Upper lobe of left lung (tissue), 6 donors: ENCODE measurements at regions not wholly inside any gene's neighbourhood (a gene's known extent, or its start where the extent isn't known, plus 50 kb on each side); places are given as distances from the start of the nearest gene placed in this dataset.

Source experiments
- ATAC-seq, 2 donors: fragments of 200-7000 bp; cut with Tn5 transposase; one replicate each; pipeline ENCODE4 v1.9.1; 2022; ENCODE audit warnings: mild to moderate bottlenecking in 2 of 2, moderate library complexity in 2 of 2; ENCODE audit not compliant: low FRiP score in 2 of 2
- DNase-seq, 2 donors: peaks; one replicate each; pipeline ENCODE4 v3.0.0-alpha.2; 2019 to 2020
- H3K27ac ChIP-seq, 4 donors: fragments of 200-600 bp; sonication (generic); one replicate each; pipeline ENCODE4 v1.5.1; 2016 to 2019
- H3K27me3 ChIP-seq, 4 donors: fragments of 200-600 bp; sonication (generic); one replicate each; pipeline ENCODE4 v1.5.1; 2017 to 2019
- H3K36me3 ChIP-seq, 4 donors: fragments of 200-600 bp; sonication (generic); one replicate each; pipeline ENCODE4 v1.5.1; 2016 to 2019
- H3K4me1 ChIP-seq, 4 donors: fragments of 200-600 bp; sonication (generic); one replicate each; pipeline ENCODE4 v1.5.1; 2018 to 2019
- H3K4me3 ChIP-seq, 4 donors: fragments of 200-600 bp; sonication (generic); one replicate each; pipeline ENCODE4 v1.5.1; 2017 to 2019; ENCODE audit warnings: mild to moderate bottlenecking in 2 of 4, moderate library complexity in 1 of 4
- H3K9me3 ChIP-seq, 4 donors: fragments of 200-600 bp; sonication (generic); one replicate each; pipeline ENCODE4 v1.5.1; 2018 to 2019
- EP300 ChIP-seq, 4 donors: sonication (generic); formaldehyde crosslinking; IDR thresholded peaks; one replicate each; pipeline ENCODE4 v1.5.1; 2017; ENCODE audit warnings: antibody characterized with exemption in 4 of 4, control low read depth in 2 of 4
- POLR2A ChIP-seq, 4 donors: fragments of 450-650 bp; IDR thresholded peaks; one replicate each; pipeline ENCODE4 v1.5.1; 2016 to 2017; ENCODE audit warnings: antibody characterized with exemption in 4 of 4, mild to moderate bottlenecking in 2 of 4
- POLR2AphosphoS5 ChIP-seq, 2 donors: sonication (generic); formaldehyde crosslinking; IDR thresholded peaks; one replicate each; pipeline ENCODE4 v1.5.1; 2017; ENCODE audit warnings: antibody characterized with exemption in 2 of 2
- WGBS, 2 donors: methylation state at CpG; one replicate each; pipeline ENCODE4 v1.1.5; 2017 to 2018; 5-methylcytosine and 5-hydroxymethylcytosine counted together
- TF ChIP-seq, protein P1 (sequence below), 6 experiments: fragments of 450-650 bp in 4 of 6; fragments of 200-600 bp in 2 of 6; sonication (generic) in 2 of 6; IDR thresholded peaks; one replicate each; pipeline ENCODE4 v1.5.1; 2016 to 2019; ENCODE audit warnings: antibody characterized with exemption in 6 of 6
- donor health status: DM: no; HTN: no; CAD: no; lungs with moderate emphysema.
- donor health status: DM: no; HTN: yes; CAD: no; lungs with severe emphysema.

DNA sequence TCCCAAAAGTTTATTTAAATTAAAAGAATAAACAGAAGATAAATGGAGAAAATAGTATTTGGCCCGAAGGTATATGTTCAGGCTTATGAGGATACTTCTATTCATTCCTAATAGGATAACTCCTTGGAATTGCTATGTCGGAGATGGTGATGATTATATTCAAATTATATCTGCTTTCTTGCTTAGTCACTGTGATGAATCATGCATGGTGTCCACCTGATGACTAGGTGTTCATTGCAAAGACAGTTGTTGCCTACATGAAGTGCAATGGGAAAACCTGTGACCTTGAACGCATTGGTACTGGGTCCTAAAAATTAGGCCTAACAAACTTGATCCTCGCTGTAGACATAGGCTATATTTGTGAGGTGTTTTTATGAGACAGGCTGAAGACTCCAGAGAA is 617.3 kb upstream of the ZEB2 start:
- Histone ChIP-seq H3K27me3 (no peaks in the 10 kb centered on the region), H3K4me1 (no peaks in the 10 kb centered on the region), H3K4me3 (no peak overlapping the region), H3K9me3 (no peaks in the 10 kb centered on the region), H3K36me3 (no peaks in the 10 kb centered on the region), H3K27ac (no peak overlapping the region)
- ATAC-seq, result no peak
- 95 to 96% methylated on average over 4 of the region's 4 CpGs for whole genome bisulfite sequencing, 2 donors
- no peak for TF ChIP-seq POLR2A (IDR thresholded peaks at IDR 0.05)
- no peak for TF ChIP-seq EP300 (IDR thresholded peaks at IDR 0.05)
- no peak for TF ChIP-seq POLR2AphosphoS5 (IDR thresholded peaks at IDR 0.05)
- TF ChIP-seq, protein P1, sequence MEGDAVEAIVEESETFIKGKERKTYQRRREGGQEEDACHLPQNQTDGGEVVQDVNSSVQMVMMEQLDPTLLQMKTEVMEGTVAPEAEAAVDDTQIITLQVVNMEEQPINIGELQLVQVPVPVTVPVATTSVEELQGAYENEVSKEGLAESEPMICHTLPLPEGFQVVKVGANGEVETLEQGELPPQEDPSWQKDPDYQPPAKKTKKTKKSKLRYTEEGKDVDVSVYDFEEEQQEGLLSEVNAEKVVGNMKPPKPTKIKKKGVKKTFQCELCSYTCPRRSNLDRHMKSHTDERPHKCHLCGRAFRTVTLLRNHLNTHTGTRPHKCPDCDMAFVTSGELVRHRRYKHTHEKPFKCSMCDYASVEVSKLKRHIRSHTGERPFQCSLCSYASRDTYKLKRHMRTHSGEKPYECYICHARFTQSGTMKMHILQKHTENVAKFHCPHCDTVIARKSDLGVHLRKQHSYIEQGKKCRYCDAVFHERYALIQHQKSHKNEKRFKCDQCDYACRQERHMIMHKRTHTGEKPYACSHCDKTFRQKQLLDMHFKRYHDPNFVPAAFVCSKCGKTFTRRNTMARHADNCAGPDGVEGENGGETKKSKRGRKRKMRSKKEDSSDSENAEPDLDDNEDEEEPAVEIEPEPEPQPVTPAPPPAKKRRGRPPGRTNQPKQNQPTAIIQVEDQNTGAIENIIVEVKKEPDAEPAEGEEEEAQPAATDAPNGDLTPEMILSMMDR (IDR thresholded peaks at IDR 0.05), result no peak
- no peak for DNase-seq

DNA sequence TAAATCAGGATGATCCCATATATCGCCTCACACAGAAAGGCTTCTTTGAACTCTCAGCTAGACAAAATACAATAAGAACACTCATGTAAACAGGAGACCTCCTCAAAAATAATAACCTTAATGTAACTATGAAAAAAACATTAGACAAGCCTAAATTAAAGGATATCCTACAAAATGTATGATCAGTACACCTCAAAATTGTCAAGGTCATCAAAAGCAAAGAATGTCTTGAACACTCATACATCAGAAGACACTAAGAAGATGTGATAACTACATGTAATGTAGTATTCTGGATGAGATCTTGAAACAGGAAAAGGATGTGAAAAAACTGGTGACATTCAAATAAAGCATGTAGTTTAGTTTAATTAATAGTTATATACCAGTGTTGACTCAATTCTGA is 616.8 kb upstream of the ZEB2 start:
- TF ChIP-seq, protein P1 (IDR thresholded peaks at IDR 0.05), result no peak
- no peak for TF ChIP-seq EP300 (IDR thresholded peaks at IDR 0.05)
- no peak for TF ChIP-seq POLR2AphosphoS5 (IDR thresholded peaks at IDR 0.05)
- TF ChIP-seq POLR2A (IDR thresholded peaks at IDR 0.05), result no peak
- Histone ChIP-seq H3K27ac (no peak overlapping the region), H3K4me3 (no peak overlapping the region), H3K4me1 (no peaks in the 10 kb centered on the region), H3K27me3 (no peaks in the 10 kb centered on the region), H3K36me3 (no peaks in the 10 kb centered on the region), H3K9me3 (no peaks in the 10 kb centered on the region)
- no peak for DNase-seq
- WGBS, 2 donors, result 81 to 97% methylated on average over 1 of the region's 1 CpG
- ATAC-seq, result no peak

DNA sequence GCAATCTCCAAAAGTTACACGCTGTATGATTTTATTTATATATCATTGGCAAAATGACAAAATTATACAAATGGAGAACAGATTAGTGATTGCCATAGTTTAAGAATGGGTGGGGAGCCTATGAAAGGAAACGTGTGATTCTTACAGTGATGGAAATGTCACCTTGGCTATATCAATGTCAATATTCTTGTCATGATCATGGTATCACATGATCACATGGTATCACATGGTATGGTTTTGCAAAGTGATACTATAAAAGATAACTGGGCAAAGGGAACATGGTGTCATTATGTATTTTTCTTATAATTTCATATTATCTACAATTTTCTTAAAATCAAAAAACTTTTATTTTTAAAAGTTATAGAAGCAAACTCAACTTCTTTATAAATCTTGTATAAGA is 606.2 kb upstream of the ZEB2 start:
- ATAC-seq, result no peak
- H3K27ac ChIP-seq, result no peak overlapping the region
- no peaks in the 10 kb centered on the region for H3K27me3 ChIP-seq
- no peaks in the 10 kb centered on the region for H3K36me3 ChIP-seq
- no peak for DNase-seq
- TF ChIP-seq, protein P1 (IDR thresholded peaks at IDR 0.05), result no peak
- no peak for TF ChIP-seq EP300 (IDR thresholded peaks at IDR 0.05)
- no peak for TF ChIP-seq POLR2A (IDR thresholded peaks at IDR 0.05)
- TF ChIP-seq POLR2AphosphoS5 (IDR thresholded peaks at IDR 0.05), result no peak
- no peaks in the 10 kb centered on the region for H3K4me1 ChIP-seq
- WGBS, 2 donors, result 85 to 92% methylated on average over 2 of the region's 2 CpGs
- no peaks in the 10 kb centered on the region for H3K9me3 ChIP-seq
- no peak overlapping the region for H3K4me3 ChIP-seq

DNA sequence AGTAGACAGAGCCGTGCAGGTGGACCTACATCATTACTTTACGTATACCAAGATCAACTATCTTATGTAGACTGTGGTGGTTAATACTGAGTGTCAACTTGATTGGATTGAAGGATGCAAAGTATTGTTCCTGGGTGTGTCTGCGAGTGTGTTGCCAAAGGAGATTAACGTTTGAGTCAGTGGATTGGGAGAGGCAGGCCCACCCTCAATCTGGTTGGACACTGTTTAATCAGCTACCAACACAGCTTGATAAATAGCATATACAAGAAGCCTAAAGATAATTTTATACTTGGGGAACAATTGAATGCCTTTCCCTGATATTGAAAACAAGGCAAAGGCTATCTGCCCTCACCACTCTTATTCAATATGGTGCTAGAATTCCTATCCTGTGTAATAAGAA is 604.2 kb upstream of the ZEB2 start:
- no peak for DNase-seq
- H3K36me3 ChIP-seq, result no peaks in the 10 kb centered on the region
- no peak overlapping the region for H3K27ac ChIP-seq
- H3K27me3 ChIP-seq, result no peaks in the 10 kb centered on the region
- H3K4me1 ChIP-seq, result no peaks in the 10 kb centered on the region
- 86 to 93% methylated on average over 4 of the region's 4 CpGs for WGBS, 2 donors
- ATAC-seq, result no peak
- no peaks in the 10 kb centered on the region for H3K9me3 ChIP-seq
- TF ChIP-seq POLR2AphosphoS5 (IDR thresholded peaks at IDR 0.05) (no peak), EP300 (IDR thresholded peaks at IDR 0.05) (no peak), POLR2A (IDR thresholded peaks at IDR 0.05) (no peak)
- TF ChIP-seq, protein P1 (IDR thresholded peaks at IDR 0.05), result no peak
- no peak overlapping the region for H3K4me3 ChIP-seq

DNA sequence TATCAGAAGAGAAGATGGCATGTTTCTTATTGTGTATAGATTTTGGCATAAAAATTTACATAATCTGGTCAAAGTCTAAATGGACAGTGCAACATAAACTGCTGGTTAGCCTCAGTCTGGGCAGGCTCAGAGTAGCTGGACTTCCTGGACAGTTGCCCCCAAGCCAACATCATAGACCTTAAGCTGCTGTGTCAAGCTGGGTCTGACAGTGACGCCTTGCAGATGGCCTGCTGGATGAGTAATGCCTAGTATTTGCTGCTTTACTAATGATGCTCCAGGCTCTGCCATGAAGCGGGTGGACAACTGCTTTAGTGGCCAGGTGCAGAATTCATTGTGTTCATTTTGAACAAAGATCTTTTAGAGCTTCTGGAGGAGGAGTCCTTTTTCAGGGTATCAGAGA is 603.7 kb upstream of the ZEB2 start:
- H3K27ac ChIP-seq, result no peak overlapping the region
- DNase-seq (peak in 1 of 2 donors; percentile 24), ATAC-seq (no peak)
- no peaks in the 10 kb centered on the region for H3K4me1 ChIP-seq
- no peaks in the 10 kb centered on the region for H3K9me3 ChIP-seq
- no peak overlapping the region for H3K4me3 ChIP-seq
- TF ChIP-seq POLR2A (IDR thresholded peaks at IDR 0.05) (no peak), EP300 (IDR thresholded peaks at IDR 0.05) (no peak), POLR2AphosphoS5 (IDR thresholded peaks at IDR 0.05) (no peak)
- TF ChIP-seq, protein P1 (IDR thresholded peaks at IDR 0.05), result no peak
- WGBS, 2 donors, result 82 to 83% methylated on average over 1 to 2 of the region's 2 CpGs
- H3K27me3 ChIP-seq, result no peaks in the 10 kb centered on the region
- no peaks in the 10 kb centered on the region for H3K36me3 ChIP-seq
